Pulmonary artery endothelial cell (primary cell): ENCODE measurements at regions not wholly inside any gene's neighbourhood (a gene's known extent, or its start where the extent isn't known, plus 50 kb on each side); places are given as distances from the start of the nearest gene placed in this dataset.
"Not testable (repeated sequence)": the region's sequence is repeated elsewhere in the genome, so short reads cannot be mapped to it uniquely, and the experiment has no call there.

Experiments used
- DNase-seq: peaks from one replicate; pipeline ENCODE4 v3.0.0-alpha.2; 2011; ENCODE audit warnings: low read depth, low spot score

DNA sequence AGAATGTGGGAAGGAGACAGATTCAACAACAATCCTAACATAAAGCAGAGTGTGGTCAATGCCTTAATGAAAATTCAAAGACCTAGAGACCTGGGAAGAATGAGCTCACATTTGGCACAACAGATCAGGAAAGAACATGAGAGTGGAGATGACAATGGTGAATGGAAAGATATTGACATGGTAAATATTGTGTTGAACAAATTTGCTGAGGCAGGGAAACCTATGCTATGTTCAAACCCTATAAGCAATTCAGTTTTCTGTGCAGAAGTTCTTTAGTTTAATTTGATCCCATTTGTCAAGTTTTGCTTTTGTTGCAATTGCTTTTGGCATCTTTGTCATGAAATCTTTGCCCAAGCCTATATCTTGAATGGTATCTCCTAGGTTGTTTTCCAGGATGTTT, 199.4 kb upstream of the LRRTM4 start:
- no peak for DNase-seq

DNA sequence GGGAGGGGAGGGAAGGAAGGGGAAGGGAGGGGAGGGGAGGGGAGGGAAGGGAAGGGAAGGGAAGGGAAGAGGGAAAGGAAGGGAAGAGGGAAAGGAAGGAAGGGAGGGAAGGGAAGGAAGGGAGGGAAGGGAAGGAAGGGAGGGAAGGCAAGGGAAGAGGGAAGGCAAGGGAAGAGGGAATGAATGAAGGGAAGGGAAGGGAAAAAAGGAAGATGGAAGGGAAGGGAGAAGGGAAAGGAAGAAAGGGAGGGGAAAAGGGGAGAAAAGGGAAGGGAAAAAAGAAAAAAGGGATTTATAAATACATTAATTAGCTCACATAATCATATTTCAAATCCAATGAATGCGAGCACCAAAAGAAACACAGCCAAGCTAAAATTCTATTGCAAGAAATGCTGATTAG, 202.9 kb upstream of the LRRTM4 start:
- no peak for DNase-seq

DNA sequence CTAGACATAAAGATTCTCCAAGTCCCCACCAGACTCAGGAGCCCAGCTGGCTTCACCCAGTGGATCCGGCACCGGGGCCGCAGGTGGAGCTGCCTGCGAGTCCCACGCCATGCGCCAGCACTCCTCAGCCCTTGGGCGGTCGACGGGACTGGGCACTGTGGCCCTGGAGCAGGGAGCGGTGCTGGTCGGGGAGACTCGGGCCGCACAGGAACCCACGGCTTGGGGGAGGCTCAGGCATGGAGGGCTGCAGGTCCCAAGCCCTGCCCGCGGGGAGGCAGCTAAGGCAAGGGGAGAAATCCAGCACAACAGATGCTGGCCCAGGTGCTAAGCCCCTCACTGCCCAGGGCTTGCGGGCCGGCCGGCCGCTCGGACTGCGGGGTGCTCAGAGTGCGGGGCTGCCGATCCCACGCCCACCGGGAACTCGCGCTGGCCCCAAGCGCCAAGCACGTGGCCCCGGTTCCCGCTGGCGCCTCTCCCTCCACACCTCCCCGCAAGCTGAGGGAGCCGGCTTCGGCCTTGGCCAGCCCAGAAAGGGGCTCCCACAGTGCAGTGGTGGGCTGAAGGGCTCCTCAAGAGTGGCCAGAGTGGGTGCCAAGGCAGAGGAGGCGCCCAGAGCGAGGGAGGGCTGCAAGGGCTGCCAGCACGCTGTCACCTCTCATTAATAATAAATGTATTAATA, 212.6 kb upstream of the LRRTM4 start:
- DNase-seq = not testable (repeated sequence)

DNA sequence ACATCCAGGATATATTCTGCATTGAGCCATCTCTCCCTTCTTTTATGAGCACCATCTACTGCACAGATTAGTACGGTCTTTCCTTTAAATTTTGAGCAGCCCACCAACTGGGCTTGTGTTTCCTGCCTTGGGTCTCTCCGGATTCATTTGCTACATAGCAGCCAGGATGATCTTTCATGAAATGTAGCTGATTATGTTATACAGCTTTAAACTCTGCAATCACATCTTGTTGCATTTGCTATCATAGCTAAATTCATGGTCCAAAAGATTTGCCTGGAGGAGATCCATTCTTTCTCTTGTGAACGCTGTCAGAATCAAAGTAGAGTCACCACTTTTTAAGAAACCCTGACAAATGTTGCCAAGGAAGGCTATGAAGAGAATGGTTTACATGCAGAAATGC, 215.1 kb upstream of the LRRTM4 start:
- DNase-seq = no peak

DNA sequence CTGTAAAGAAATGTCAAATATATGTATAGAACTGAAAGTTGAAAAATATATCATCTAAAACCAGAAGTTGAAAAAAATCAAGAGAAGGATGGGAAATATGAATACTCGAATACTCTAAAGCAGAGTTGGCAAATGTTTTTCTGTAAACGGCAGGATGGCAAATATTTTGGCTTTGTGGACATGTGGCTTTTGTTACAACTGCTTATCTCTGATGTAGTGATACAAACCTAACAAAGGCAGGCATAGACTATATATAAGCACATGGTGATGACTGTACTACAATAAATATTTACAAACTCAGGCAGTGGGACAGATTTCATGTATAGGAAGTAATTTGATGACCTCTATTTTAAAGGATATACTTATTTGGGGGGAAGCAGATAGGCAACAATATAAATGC, 224.6 kb upstream of the LRRTM4 start:
- no peak for DNase-seq

DNA sequence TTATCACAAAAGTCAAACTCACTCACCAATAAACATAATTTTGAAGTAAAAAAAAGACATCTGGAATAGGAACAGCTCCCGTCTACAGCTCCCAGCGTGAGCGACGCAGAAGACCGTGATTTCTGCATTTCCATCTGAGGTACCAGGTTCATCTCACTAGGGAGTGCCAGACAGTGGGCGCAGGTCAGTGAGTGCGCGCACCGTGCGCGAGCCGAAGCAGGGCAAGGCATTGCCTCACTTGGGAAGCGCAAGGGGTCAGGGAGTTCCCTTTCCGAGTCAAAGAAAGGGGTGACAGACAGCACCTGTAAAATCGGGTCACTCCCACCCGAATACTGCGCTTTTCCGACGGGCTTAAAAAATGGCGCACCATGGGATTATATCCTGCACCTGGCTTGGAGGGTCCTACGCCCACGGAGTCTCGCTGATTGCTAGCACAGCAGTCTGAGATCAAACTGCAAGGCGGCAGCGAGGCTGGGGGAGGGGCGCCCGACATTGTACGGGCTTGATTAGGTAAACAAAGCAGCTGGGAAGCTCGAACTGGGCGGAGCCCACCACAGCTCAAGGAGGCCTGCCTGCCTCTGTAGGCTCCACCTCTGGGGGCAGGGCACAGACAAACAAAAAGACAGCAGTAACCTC, 231.7 kb upstream of the LRRTM4 start:
- not testable (repeated sequence) for DNase-seq

DNA sequence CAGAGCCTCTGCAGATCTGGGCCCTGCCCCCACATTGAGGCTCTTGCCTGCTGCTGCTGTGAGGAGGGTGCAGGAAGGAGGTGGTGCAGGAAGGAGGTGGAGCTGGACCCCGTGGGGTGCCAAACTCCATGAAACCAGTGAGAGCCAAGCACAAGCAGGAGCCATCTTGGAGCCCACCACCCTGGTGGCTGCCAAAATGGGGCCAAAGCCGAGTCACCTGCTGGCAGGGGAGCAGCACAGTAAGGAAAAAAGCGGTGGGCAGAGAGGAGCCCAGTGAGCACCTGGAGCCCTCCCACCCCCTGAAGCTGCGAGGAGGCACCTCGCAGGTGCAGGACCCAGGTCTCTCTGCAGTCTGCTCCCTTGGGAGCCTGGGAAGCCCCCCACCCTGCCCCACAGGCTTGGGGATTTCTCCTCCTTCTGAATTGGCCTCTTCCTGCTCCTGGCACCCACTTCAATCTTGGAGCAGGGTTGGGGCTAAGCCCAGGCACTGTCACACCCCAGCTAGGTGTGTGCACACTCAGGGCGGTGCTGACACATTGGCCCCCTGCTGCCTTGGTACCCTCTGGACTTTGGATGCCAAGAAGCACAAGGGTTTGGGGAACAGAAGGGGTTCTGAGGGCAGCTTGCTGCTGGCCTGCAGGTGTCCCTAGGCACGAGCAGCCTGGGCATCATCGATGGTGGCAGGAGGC, 245.4 kb upstream of the LRRTM4 start:
- no peak for DNase-seq

DNA sequence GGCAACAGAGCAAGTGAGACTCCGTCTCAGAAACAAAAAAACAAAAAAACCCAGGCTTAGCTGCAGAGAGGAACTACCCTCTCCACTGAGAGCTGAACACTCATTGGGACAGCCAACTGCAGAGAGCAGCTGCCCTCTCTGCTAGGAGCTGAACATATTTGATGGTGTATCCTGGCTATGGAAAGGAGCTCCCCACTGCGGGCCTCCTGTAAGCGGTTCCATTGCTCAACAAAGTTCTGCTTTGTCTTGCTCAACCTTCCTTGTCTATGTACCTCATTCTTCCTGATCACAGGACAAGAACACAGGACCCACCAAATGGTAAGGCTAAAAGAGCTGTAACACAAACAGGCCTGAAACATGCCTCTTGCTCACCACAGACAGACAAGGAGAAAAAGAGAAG, 246.3 kb upstream of the LRRTM4 start:
- DNase-seq = no peak

DNA sequence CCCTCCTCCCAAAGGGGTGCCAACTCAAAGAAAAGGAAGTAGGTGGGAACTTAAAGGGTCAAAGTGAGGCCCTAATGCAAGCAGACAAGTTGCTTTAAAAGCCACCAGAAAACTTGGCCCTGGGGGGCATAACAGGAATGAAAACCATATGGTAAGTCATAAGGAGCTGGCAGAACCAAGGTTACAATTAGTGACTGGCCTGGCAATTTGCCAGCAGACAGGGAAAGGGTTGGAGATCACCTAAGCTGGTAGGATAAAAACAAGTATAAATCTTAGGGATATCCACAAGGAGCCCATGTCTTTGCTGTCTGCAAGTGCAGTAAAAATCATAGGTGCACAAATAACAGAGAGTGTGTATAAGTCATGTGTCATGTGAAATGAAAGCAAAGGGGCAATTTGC, 256.7 kb upstream of the LRRTM4 start:
- DNase-seq = no peak

DNA sequence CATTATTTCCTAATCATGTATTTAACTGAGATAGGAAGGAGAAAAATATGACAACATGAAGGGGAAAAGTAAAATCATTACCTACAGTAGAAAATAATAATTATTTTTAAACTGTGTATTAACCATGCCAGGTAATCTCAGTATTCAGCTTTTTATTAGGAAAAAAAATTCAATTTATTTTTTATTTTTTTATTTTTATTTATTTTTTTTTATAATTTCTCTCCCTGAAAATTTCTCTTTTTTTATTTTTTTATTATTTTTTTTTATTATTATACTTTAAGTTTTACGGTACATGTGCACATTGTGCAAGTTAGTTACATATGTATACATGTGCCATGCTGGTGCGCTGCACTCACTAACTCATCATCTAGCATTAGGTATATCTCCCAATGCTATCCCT, 271.3 kb upstream of the LRRTM4 start:
- DNase-seq = not testable (repeated sequence)

DNA sequence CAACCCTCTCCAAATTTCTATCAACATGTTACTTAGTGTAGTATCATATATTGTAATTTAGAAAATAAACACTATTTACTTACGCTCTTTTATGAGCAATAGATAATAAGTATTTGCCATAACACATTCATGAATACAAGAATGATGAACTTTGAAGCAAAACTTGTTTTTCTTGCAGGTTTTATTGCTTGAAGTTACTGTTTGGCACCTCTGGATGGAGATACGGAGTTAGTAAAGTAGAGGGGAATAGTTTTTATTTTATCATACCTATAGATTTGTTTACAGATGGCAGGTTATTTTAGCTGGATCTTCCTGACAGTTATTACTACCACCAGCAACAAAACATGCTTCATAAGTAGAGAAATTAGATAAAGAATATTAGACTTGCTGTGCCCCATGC, 274.2 kb upstream of the LRRTM4 start:
- no peak for DNase-seq

DNA sequence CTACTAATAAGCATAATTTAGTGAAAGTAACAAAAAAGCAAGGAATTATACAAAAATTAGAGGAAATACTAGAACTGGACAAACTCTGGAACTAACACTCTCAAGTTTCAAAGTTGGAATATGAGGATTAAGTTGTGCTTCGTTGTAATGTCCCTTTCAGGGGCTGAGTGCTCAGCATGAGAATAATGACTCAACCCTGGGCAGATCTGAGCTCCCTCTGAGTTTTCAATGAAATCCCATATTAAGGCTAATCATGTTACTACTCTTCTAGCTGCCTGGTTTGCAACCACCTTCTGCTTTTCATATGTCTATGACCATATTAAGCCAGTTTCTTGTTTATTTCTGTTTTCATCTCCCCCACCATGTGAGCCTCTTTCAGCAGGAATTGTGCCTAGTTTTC, 274.9 kb upstream of the LRRTM4 start:
- no peak for DNase-seq

DNA sequence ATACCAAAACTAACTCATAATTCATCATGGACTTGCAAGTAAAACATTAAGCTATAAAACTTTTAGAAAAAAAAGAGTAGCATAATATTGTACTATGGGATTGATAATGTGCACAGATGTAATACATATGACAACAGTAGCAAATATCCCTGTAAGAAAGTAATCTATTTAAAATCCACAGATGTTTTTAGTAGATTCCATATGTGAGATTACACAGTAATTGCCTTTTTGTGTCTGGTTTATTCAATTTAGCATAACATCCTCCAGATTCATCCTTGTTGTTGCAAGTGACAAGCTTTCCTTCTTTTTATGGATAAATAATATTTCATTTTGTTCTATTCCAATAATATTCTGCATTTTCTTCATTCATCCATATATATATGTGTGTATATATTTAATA, 278.2 kb upstream of the LRRTM4 start:
- DNase-seq = no peak

DNA sequence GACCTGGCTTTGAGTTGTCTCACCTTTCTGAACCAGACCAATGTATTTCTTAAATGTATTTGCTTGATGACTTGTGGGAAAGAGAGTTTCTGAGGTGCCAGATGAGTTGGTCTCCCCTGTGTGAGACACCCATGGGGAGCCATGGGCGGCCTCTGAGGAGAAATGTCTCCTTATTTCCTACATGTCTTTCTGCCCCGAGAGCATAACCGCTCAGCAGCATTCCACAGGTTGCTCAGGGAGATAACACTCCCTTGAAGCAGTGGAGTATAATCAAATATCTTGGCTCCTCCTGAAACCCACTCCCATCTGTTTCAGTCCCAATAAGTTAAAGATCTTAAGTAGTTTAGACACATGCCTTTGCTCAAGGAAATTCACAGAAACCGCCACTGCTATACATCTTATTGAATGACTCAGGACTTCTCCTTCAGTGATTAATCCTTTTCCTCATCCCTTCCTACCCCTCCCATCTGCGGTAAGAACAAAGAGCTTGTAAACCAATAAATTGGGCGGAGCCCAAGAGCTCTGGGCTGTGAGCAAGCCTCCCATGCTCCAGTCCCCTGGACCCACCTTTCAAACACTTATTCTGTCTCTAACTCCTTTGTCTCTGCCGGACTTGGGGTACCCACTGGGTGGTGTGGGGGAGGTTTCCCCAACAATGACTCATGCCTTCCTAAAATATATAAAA, 285.5 kb upstream of the LRRTM4 start:
- no peak for DNase-seq

DNA sequence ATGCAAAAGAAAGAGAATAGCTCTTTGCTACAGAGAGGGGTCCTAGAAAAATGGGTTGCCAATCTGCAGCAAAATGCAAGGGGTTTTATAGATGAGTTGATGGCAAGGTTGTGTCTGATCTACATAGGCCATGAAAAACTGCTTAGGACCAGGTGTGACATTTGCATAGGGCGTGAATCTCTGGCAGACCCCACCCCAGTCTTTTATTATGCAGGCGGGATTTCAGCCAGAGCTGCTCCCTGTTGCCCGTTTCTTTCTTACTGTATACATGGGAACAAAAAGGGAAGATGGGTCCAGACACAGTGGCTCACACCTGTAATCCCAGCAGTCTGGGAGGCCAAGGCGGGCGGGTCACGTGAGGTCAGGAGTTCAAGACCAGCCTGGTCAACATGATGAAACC, 286.4 kb upstream of the LRRTM4 start:
- DNase-seq = no peak

DNA sequence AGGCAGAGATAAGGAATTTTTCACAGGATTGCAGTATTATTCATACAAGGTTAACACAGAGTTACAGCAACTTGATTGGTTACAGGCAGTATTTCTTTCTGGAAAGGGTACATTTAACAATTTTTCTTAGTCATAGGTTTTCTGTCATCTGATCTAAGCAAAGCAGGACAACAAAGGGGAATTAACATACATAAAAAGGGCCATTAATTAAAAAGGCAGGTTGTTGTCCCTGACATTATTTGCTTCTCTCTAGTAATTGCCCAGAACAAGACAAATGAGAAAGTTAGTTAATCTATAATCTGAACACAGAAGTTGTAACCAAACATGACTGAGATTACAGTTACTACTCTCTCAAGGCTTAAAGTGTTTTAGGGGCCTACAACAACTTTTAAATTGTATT, 291.4 kb upstream of the LRRTM4 start:
- DNase-seq = no peak

DNA sequence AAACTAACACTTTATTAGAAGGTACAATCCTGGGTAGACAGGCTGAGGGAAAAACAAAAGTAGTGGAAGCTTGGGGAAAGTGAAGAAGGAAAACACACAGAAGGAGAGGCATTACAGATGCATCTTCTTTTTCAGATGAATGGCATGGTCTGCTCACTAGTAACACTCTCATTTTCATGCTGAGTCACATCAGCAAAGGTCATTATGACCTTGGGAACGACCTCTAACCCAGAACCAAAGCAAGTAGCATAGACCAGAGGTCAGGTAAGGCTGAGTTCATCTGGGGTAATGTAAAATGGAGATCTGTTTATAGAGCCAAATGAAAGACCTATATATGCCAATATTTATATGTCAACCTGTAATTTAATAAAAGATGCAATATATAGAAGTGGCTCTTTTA, 294.4 kb upstream of the LRRTM4 start:
- DNase-seq = no peak

DNA sequence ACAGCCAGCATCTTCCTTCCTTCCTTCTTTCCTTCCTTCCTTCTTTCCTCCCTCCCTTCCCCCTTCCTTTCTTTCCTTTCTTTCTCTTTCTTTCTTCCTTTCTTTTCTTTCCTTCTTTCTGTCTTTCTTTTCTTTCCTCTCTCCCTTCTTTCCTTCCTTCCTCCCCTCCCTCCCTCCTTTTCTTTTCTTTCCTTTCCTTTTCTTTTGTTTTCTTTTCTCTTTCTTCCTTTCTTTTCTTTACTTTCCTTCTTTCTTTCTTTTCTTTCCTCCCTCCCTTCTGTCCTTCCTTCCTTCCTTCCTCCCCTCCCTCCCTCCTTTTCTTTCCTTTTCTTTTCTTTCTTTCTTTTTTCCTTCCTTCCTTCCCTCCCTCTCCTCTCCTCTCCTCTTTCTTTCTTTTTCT, 296.0 kb upstream of the LRRTM4 start:
- no peak for DNase-seq

DNA sequence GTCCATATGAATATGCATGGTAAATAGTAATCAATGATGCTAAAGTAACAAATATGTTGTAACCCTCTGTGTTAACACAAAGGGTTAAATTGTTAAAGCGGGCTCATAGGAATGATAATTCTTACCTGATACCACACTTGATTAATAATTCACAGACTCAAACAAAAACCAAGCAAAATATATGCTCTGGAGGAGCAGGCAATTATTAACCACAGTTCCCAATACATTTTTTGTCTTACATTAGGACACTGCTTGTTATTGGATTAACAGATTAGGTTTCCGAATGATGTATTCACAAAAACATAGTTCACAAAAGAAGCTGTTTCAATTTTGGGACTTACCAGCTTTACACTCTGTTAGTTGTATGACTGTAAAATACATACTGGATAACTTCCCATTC, 300.9 kb upstream of the LRRTM4 start:
- no peak for DNase-seq

DNA sequence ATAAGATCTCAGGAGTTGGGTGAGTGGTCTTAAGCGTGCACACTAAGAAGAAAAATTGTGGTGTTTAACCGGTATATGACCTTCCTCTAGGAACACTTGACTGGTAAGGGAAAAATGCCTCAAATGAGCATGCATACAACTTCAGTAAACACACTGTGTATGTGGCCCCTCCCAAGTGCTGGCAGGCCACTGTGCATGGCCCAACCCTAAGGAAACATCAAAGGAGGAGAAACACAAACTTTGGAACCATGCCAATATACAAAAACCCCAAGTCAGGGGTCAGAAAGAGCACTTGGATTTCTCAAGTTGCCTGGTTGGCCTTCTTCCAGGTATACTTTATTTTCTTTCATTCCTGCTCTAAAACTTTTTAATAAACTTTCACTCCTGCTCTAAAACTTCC, 308.9 kb upstream of the LRRTM4 start:
- DNase-seq = no peak

DNA sequence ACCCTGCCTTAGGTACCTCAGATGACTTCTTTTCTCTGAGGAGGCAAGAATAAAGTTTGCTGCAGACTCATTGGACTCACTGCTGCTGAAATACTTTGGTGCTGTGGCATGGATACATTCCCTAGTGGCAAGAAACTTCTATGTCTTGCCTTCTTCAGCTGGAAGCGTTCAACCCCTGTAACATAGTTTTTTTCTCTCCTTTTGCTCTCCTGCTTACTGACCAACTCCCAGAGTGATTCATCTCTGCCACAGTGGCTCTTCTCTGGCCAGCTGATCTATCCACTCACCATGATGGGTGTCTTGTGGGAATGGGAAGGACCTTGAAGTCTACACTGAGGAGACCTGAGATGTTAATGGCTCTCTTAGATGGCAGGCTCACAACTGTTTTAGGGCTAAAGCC, 309.3 kb upstream of the LRRTM4 start:
- no peak for DNase-seq

DNA sequence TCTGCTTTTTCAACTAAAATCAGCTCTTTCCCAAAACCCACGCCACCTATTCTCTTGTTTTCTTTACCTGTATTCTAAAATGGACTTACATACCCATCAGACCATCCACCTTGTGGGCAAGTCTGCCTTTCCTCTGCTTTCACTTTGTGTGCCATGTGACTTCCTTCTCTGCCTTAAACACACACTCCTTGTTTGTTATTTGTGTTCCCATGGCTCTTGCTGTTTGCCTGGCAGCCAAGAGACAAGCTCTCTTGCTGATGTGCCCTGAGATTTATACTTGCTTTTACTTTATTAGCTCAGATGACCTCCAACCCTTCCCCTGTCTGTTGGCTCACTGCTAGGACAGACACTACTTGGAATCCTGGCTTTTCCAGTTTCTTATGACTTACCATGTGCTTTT, 309.7 kb upstream of the LRRTM4 start:
- no peak for DNase-seq
